GM18873 (cell line): ENCODE measurements at regions not wholly inside any gene's neighbourhood (a gene's known extent, or its start where the extent isn't known, plus 50 kb on each side); places are given as distances from the start of the nearest gene placed in this dataset.

Experiments
- ATAC-seq: cut with Tn5 transposase; IDR thresholded peaks from one replicate; pipeline ENCODE4 v1.9.1; 2021; ENCODE audit warnings: mild to moderate bottlenecking, moderate library complexity, moderate number of reproducible peaks; ENCODE audit not compliant: unreplicated experiment, low FRiP score

GRCh38 chr12:58509116-58509885 is 411.0 kb downstream of the LRIG3 start:
- no peak for ATAC-seq

- ATAC-seq: no peak
These were observed 406.9 kb downstream of the LRIG3 start for GRCh38 chr12:58513301-58513834.

GRCh38 chr12:58513852-58514251 is 406.5 kb downstream of the LRIG3 start:
- ATAC-seq: no peak

GRCh38 chr12:58519839-58520238 is 400.5 kb downstream of the LRIG3 start:
- no peak for ATAC-seq

- no peak for ATAC-seq
These were observed 399.2 kb downstream of the LRIG3 start for GRCh38 chr12:58521152-58521551.

GRCh38 chr12:58521796-58522195 is 398.5 kb downstream of the LRIG3 start:
- no peak for ATAC-seq

GRCh38 chr12:58523360-58523759 is 396.9 kb downstream of the LRIG3 start:
- ATAC-seq: no peak

GRCh38 chr12:58528271-58528670 is 392.0 kb downstream of the LRIG3 start:
- ATAC-seq: no peak

- ATAC-seq: no peak
These were observed 391.1 kb downstream of the LRIG3 start for GRCh38 chr12:58529114-58529665.

GRCh38 chr12:58529897-58530741 is 390.2 kb downstream of the LRIG3 start:
- no peak for ATAC-seq

GRCh38 chr12:58530742-58531062 is 389.6 kb downstream of the LRIG3 start:
- ATAC-seq: no peak

GRCh38 chr12:58532855-58533608 is 387.3 kb downstream of the LRIG3 start:
- ATAC-seq: no peak

GRCh38 chr12:58533652-58534051 is 386.7 kb downstream of the LRIG3 start:
- ATAC-seq: no peak

GRCh38 chr12:58537278-58537677 is 383.0 kb downstream of the LRIG3 start:
- no peak for ATAC-seq

- no peak for ATAC-seq
These were observed 381.0 kb downstream of the LRIG3 start for GRCh38 chr12:58539295-58539694.

GRCh38 chr12:58540480-58541299 is 379.6 kb downstream of the LRIG3 start:
- peak; percentile 77 for ATAC-seq

- no peak for ATAC-seq
These were observed 379.0 kb downstream of the LRIG3 start for GRCh38 chr12:58541300-58541690.

GRCh38 chr12:58544281-58544680 is 376.0 kb downstream of the LRIG3 start:
- no peak for ATAC-seq

- ATAC-seq: no peak
These were observed 373.1 kb downstream of the LRIG3 start for GRCh38 chr12:58547217-58547616.

GRCh38 chr12:58548801-58549200 is 371.5 kb downstream of the LRIG3 start:
- ATAC-seq: no peak
